NCI-H748 (cell line): ENCODE measurements at regions not wholly inside any gene's neighbourhood (a gene's known extent, or its start where the extent isn't known, plus 50 kb on each side); places are given as distances from the start of the nearest gene placed in this dataset.
A peak's percentile ranks its signal among the peaks of the same experiment; 100 is the strongest.

Experiments
- DNase-seq: peaks from one replicate; lab custom pipeline; 2025; ENCODE audit not compliant: unreplicated experiment; lab: John Stamatoyannopoulos, UW

GRCh38 chr20:8073024-8073832 is 53.7 kb upstream of the TMX4 start:
- no peak for DNase-seq

GRCh38 chr20:8074931-8075330 is 55.4 kb upstream of the TMX4 start:
- DNase-seq, result no peak

- DNase-seq, result no peak
These were observed 55.5 kb upstream of the PLCB1 start for GRCh38 chr20:8076306-8077136.

GRCh38 chr20:8077137-8077466 is 55.0 kb upstream of the PLCB1 start:
- DNase-seq, result no peak

GRCh38 chr20:8078528-8078914 is 53.5 kb upstream of the PLCB1 start:
- DNase-seq, result peak; percentile 24

- DNase-seq, result no peak
These were observed 52.1 kb upstream of the PLCB1 start for GRCh38 chr20:8079976-8080375.

GRCh38 chr20:8082025-8082424 is 50.0 kb upstream of the PLCB1 start:
- no peak for DNase-seq
